IPS DF 6.9 (cell line): ENCODE measurements at regions not wholly inside any gene's neighbourhood (a gene's known extent, or its start where the extent isn't known, plus 50 kb on each side); places are given as distances from the start of the nearest gene placed in this dataset.

Source experiments
- DNase-seq: peaks from one replicate; pipeline ENCODE4 v3.0.0-alpha.2; 2013; ENCODE audit warnings: low read depth, low spot score
- H3K27ac ChIP-seq: one replicate; pipeline ENCODE4 v1.5.1; 2013; ENCODE audit warnings: low read length, control low read depth
- H3K27me3 ChIP-seq: 2 replicates; pipeline ENCODE4 v1.6.1; 2013; ENCODE audit warnings: mild to moderate bottlenecking, low read length; ENCODE audit not compliant: control insufficient read depth, insufficient read depth
- H3K36me3 ChIP-seq: 2 replicates; pipeline ENCODE4 v1.6.1; 2013; ENCODE audit warnings: low read length; ENCODE audit not compliant: control insufficient read depth, insufficient read depth
- H3K4me1 ChIP-seq: 2 replicates; pipeline ENCODE4 v1.6.1; 2013; ENCODE audit warnings: low read length; ENCODE audit not compliant: control insufficient read depth, insufficient read depth
- H3K4me3 ChIP-seq: 2 replicates; pipeline ENCODE4 v1.5.1; 2013; ENCODE audit warnings: mild to moderate bottlenecking, low read length
- H3K9me3 ChIP-seq: 2 replicates; pipeline ENCODE4 v1.6.1; 2013; ENCODE audit warnings: low read length, inconsistent platforms; ENCODE audit not compliant: control insufficient read depth, insufficient read depth
- WGBS: extraction: QIAGEN DNeasy Blood & Tissue Kit; methylation state at CpG from one replicate; pipeline ENCODE4 v1.1.7; 2013; ENCODE audit warnings: mixed read lengths, missing lambda C conversion rate; ENCODE audit not compliant: insufficient read length, insufficient coverage; 5-methylcytosine and 5-hydroxymethylcytosine counted together

- Histone ChIP-seq H3K36me3 (no peaks in the 10 kb centered on the region), H3K27me3 (no peaks in the 10 kb centered on the region), H3K4me1 (no peaks in the 10 kb centered on the region), H3K27ac (no peak overlapping the region), H3K9me3 (no peaks in the 10 kb centered on the region), H3K4me3 (no peak overlapping the region)
- WGBS, result no CpG with 5 or more reads among the region's 30 CpGs
- no peak for DNase-seq
These were observed 51.2 kb downstream of the FOXL3 start for GRCh38 chr7:340979-341694.

GRCh38 chr7:341841-342638 lies 52.1 kb downstream of the FOXL3 start:
- Histone ChIP-seq H3K4me1 (no peaks in the 10 kb centered on the region), H3K4me3 (no peak overlapping the region), H3K9me3 (no peaks in the 10 kb centered on the region), H3K27me3 (no peaks in the 10 kb centered on the region), H3K27ac (no peak overlapping the region), H3K36me3 (no peaks in the 10 kb centered on the region)
- no CpG with 5 or more reads among the region's 27 CpGs for WGBS
- DNase-seq, result no peak

- no peak for DNase-seq
- Histone ChIP-seq H3K9me3 (no peaks in the 10 kb centered on the region), H3K4me3 (no peak overlapping the region), H3K27ac (no peak overlapping the region), H3K27me3 (no peaks in the 10 kb centered on the region), H3K4me1 (no peaks in the 10 kb centered on the region), H3K36me3 (no peaks in the 10 kb centered on the region)
- no CpG with 5 or more reads among the region's 10 CpGs for WGBS
These were observed 52.8 kb downstream of the FOXL3 start for GRCh38 chr7:342681-343216.

GRCh38 chr7:343227-343822 lies 53.4 kb downstream of the FOXL3 start:
- Histone ChIP-seq H3K9me3 (no peaks in the 10 kb centered on the region), H3K36me3 (no peaks in the 10 kb centered on the region), H3K27ac (no peak overlapping the region), H3K4me3 (no peak overlapping the region), H3K27me3 (no peaks in the 10 kb centered on the region), H3K4me1 (no peaks in the 10 kb centered on the region)
- no peak for DNase-seq
- WGBS, result no CpG with 5 or more reads among the region's 33 CpGs

GRCh38 chr7:343864-344607 lies 54.1 kb downstream of the FOXL3 start:
- no CpG with 5 or more reads among the region's 25 CpGs for WGBS
- H3K27ac ChIP-seq, result no peak overlapping the region
- no peak for DNase-seq
- H3K4me3 ChIP-seq, result no peak overlapping the region
- no peaks in the 10 kb centered on the region for H3K36me3 ChIP-seq
- no peaks in the 10 kb centered on the region for H3K4me1 ChIP-seq
- H3K9me3 ChIP-seq, result no peaks in the 10 kb centered on the region
- H3K27me3 ChIP-seq, result no peaks in the 10 kb centered on the region

- WGBS, result no CpG with 5 or more reads among the region's 15 CpGs
- no peak for DNase-seq
These were observed 54.6 kb downstream of the FOXL3 start for GRCh38 chr7:344608-344994.

GRCh38 chr7:346116-346898 lies 56.3 kb downstream of the FOXL3 start:
- WGBS, result no CpG with 5 or more reads among the region's 60 CpGs
- H3K27ac ChIP-seq, result no peak overlapping the region
- no peaks in the 10 kb centered on the region for H3K4me1 ChIP-seq
- no peak for DNase-seq
- H3K4me3 ChIP-seq, result no peak overlapping the region
- no peaks in the 10 kb centered on the region for H3K36me3 ChIP-seq
- H3K27me3 ChIP-seq, result no peaks in the 10 kb centered on the region
- H3K9me3 ChIP-seq, result no peaks in the 10 kb centered on the region

More at GRCh38 chr7:344608-344994, 54.6 kb downstream of the FOXL3 start:
- Histone ChIP-seq H3K4me1 (no peaks in the 10 kb centered on the region), H3K36me3 (no peaks in the 10 kb centered on the region), H3K9me3 (no peaks in the 10 kb centered on the region), H3K4me3 (no peak overlapping the region), H3K27me3 (no peaks in the 10 kb centered on the region), H3K27ac (no peak overlapping the region)

GRCh38 chr7:347001-347590 lies 57.1 kb downstream of the FOXL3 start:
- H3K9me3 ChIP-seq, result no peaks in the 10 kb centered on the region
- WGBS, result no CpG with 5 or more reads among the region's 20 CpGs
- no peaks in the 10 kb centered on the region for H3K4me1 ChIP-seq
- no peak overlapping the region for H3K4me3 ChIP-seq
- DNase-seq, result no peak
- H3K27ac ChIP-seq, result no peak overlapping the region
- no peaks in the 10 kb centered on the region for H3K27me3 ChIP-seq
- no peaks in the 10 kb centered on the region for H3K36me3 ChIP-seq

- H3K36me3 ChIP-seq, result no peaks in the 10 kb centered on the region
- H3K4me1 ChIP-seq, result no peaks in the 10 kb centered on the region
- no peak for DNase-seq
- no peaks in the 10 kb centered on the region for H3K9me3 ChIP-seq
- no CpG with 5 or more reads among the region's 29 CpGs for WGBS
- no peak overlapping the region for H3K4me3 ChIP-seq
- no peak overlapping the region for H3K27ac ChIP-seq
- no peaks in the 10 kb centered on the region for H3K27me3 ChIP-seq
These were observed 57.9 kb downstream of the FOXL3 start for GRCh38 chr7:347644-348479.
